ENCODE measurements at regions not wholly inside any gene's neighbourhood (a gene's known extent, or its start where the extent isn't known, plus 50 kb on each side); places are given as distances from the start of the nearest gene placed in this dataset.

- no peak for TF ChIP-seq CTCF (IDR thresholded peaks at IDR 0.05)
- no peak for TF ChIP-seq POLR2A (IDR thresholded peaks at IDR 0.05)
Observed at GRCh38 chr7:85733169-85733915, 546.5 kb upstream of the SEMA3D start.

Data from heart left ventricle (tissue), 13 donors.